ENCODE measurements at regions not wholly inside any gene's neighbourhood (a gene's known extent, or its start where the extent isn't known, plus 50 kb on each side); places are given as distances from the start of the nearest gene placed in this dataset.

- TF ChIP-seq EZH2 (IDR thresholded peaks at IDR 0.05; ENCODE audit: insufficient read depth, poor library complexity, severe bottlenecking) (no peak), EZH2phosphoT487 (IDR thresholded peaks at IDR 0.05; ENCODE audit: insufficient read depth, low read depth) (no peak)
Observed at GRCh38 chr10:94075506-94075905, 81.8 kb downstream of the PLCE1 start.

All from GM23248 (cell line).